LHCN-M2 (cell line): ENCODE measurements at regions not wholly inside any gene's neighbourhood (a gene's known extent, or its start where the extent isn't known, plus 50 kb on each side); places are given as distances from the start of the nearest gene placed in this dataset.

Experiments
- DNase-seq: peaks from one replicate; pipeline ENCODE4 v3.0.0-alpha.2; 2012; ENCODE audit warnings: low read depth

DNA sequence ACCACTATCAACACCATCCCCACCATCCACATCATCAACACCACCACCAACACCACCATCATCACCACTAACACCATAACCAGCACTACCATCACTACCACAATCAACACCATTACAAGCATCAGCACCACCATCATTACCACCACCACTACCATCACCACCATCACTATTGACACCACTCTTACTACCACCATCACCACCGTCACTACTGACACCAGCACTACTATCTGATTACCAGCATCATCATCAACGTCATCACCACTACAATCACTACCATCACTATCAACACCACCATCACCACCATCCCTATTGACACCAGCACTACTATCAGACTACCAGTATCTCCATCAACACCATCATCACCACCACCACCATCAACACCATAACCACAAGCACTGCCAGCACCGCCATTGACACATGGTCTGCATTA is 106.1 kb upstream of the RUNX3 start:
- no peak for DNase-seq

DNA sequence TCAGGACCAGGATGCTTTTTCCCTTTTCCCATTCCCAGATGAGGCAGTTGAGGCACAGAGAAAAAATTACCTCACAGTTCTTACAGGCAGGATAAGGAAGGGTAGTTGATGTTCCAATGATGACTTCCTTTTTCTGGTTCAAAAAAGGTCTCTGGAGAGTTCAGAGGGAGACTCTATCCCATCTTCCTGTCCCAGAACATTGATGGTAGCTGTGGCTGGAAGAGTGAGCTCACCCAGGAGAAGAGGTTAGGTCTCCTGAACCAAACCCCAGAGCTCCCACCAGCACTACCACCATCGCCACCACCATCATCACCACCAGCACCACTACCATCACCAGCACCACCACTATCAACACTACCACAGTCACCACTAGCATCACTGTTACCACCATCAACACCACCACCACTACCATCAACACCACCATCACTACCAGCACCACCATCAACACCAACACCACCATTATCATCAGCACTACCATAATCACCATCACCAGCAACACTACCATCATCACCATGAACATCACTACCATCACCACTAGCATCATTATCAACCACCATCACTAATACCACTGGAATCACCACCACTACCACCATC is 105.5 kb upstream of the RUNX3 start:
- no peak for DNase-seq

DNA sequence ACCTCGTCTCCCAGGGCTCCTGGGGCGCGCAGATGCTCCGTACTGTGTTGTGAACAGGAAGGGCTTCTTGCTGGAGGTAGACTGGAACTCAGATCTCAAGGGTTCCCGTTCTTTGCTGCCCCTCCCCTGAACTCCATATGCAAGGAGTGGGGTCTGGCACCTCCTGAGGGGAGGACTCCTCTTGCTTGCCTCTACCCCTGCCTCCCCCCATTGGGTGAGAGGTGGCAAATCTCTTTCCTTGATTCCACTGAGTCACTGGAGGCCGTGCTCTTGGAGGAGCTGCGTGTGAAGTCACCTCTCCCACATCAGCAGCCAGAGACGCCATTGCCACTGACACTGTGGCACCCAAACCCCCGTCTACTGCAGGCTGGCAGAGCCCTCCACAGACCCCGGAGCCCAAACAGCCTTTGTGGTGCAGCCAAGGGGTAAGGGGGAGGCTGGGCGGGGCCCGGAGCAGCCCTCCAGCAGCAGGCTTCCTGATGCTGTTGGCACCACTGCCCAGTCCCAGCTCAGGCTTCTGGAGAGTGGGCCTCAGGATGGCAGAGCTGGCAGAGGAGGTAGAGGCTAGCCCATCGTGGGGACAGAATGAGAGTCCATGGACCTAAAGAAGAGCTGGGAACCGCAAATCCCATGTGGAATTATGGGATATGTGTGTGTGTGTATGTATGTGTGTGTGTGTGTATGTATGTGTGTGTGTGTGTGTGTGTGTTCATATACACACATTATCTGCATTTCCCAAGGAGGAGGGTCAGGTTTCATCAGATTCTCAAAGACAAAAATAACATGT is 104.9 kb upstream of the RUNX3 start:
- no peak for DNase-seq

DNA sequence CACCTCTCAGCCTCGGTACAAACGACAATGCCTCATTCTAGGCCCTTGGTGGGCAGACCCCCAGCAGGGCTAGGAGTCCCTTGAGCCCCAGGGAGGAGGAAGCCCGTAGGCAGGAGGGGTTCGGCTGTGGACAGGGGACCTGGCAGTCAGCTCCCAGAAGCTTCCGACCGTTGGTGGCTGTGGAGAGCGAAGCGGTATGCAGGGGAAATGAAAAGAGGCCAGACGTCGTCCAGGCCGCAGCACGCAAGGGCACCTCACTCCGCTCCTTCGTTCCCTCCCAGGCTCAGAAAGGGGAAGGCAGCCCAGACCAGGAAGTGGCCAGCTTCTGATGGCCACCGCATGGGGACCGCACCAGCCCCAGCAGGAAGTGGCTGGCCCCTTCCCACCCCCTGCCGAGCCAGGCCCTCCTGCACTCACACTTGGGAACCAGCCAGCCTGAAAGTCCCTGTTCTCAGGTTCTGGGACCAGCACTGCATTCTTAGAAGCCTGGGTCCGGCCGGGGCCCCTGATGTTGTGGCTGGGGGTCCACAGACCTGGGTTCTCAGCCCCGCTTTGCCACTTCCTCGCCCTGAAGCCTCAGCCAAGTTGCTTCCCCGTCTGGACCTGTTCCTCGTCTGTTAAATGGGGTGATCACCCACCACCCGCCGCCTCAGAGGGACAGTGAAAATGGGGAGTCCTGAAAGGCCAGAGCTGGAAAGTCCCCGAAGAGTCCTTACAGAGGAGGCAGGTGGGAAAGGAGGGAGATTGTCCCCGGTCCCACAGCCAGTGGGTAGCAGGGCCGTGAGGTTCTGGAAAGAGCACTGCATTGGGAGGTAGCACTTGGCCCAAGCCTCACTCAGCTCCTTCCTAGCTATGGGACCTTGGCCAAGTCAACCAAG is 104.0 kb upstream of the RUNX3 start:
- DNase-seq: no peak

DNA sequence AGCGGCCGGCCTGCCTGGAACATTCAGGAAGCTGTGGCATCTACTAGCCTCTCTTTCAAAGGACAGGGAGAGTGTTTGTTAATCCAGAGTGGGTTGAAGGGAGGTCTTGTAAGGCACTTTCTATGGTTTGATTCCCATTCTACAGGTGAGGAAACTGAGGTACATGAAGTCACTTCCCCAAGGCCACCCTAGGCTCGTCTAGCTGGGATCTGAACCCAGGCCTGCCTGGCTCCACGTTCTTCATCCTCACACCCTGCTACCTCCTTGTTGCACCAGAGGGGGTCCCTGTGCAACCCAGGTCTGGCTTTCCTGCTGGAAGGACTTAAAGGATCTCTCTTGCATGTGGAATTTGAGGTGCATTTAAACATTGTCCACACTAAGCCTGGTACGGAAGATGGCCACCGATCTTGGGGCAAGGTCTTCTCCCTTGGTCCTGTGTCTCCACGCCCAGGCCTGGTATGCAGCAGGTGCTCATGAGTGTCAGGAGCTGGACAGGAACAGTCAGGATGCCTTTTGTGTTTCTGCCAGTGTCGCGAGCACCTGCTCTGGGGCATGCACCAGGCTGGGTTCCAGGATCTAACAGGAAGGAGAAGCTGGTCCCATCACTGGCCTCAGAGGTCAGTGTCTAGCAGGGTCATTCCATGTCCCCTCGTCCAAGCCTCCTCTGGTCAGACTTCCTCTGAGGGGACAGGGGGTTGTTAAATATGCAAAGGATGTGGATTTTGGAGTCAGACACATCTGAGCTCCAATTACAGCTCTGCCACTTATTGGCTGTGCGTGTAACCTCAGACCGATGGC is 103.2 kb upstream of the RUNX3 start:
- DNase-seq: no peak

DNA sequence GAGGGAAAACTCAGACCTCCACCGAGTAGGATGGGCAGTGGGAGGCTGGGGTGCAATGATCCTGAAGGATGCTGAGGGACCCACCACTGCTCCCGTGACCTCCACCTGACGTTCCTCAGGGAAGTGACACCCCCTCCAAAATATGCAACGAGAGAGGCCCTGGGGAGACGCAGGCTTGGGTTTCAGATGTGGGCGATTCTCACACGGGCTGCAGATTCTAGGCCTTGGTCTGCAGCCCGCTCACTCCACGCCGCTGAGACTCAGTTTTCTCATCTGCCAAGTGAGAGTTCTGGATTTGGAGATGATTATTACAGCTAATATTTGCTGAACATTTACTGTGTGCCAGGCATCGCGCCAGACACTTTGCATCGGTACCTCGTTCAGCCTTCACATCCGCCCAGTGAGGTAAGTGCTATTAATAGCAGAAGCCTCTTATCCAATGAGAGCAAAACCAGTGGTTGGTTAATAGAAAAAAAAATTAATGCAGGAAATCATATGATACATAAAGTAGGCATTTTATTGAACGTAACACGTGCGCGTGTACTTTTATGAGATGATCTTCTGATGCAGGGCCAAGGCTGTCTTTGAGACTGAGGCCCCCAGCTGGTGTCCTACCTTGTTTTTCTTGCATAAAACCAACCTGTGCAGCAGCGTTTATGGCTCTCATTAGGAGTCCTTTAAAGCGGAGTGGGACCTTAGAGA is 102.0 kb upstream of the RUNX3 start:
- DNase-seq: no peak

DNA sequence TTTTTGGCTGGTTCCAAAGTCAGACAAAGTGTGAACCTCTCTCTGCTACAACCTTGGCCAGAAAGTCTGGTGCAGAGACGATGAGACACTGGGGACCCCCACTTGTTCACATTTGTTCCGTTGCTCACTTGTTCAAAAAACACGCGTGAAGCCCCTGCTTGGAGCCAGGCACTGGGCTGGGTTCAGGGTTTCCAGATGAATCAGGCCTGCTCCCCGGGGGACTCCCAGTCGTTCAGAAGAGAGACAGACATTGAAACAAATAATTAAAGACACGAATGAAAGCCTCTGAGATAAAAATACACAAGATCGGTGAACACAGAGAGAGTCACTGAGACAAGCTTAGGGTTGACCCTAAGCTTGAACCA is 101.5 kb upstream of the RUNX3 start:
- no peak for DNase-seq

DNA sequence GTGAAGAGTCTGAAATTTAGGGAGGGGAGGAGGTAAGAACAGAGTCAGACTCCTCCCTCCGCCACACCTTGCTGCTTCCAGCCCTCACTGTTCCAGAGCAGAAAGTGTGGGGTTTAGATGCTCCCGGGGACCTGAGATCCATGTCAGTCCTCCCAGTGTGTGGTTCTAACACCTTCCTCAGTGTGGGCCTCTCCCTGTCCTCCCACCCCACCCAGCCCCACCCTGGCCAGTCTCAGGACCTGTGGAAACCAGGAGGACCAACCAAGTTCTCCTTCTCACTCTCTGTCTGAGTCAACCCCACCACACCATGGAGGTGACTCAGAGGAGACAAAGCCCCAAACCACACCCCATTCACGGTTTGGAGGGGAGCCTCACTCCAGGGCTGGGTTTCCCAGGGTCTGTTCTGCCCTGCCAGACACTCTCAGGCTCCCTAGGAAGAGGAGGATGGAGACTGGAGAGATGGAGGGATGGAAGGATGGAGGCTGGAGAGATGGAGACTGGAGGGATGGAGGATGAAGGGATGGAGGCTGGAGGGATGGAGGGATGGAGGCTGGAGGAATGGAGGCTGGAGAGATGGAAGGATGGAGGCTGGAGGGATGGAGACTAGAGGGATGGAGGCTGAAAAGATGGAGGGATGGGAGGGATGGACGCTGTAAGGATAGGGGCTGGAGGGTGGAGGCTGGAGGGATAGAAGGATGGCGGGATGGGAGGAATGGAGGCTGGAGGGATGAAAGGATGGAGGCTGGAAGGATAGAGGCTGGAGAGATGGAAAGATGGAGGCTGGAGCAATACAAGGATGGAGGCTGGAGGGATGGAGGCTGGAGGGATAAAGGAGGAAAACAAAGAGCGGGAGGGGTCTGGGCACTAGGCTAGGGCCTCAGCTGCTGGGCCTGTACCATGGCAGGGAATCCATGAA is 100.9 kb upstream of the RUNX3 start:
- no peak for DNase-seq

DNA sequence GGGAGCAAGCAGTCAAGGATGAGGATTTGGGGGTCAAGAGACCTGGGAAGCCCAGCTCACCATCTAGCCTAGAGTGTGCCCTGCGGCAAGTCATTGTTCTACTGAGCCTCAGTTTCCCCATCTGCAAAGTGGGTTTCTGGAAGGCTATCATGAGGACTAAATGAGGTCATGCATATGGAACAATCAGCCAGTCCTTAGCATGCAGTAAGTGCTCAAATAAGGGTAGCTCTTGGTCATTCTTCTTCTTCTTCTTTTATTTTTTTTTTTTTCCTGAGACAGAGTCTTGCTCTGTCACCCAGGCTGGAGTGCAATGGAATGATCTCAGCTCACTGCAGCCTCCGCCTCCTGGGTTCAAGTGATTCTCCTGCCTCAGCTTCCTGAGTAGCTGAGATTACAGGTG is 99.9 kb upstream of the RUNX3 start:
- DNase-seq: no peak

DNA sequence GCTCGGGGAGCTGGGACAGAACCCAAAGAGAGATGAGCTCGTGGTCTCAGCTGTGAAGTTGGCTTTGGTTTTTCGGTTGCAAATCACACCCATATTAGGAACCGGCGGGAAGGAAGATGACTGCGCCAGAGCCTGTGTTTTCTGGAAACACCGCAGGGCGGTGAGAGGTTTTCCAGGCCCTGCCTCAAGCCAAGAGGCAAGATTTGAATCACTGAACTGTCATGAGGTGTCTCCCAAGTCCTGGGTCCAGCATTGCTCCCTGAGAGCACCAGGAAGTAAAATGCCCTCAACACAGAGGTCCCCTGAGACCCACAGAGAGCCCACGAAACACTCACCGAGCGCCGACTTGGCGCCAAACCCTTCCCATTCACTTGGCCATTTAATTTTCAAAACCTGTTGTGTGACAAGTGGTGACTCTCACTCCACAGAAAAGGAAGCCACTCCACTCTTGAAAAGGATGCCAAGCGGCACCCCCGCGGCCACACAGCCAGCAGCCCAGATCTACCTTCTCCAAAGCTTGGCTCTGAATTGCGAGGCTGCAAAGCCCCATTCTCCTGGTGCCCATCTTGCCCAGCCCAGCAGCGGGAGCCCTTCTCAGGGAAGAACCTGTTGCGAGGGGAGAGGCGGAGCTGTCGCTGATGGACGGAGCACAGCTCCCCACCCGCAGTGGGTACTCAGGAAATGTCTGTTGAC is 99.0 kb upstream of the RUNX3 start:
- DNase-seq: no peak

DNA sequence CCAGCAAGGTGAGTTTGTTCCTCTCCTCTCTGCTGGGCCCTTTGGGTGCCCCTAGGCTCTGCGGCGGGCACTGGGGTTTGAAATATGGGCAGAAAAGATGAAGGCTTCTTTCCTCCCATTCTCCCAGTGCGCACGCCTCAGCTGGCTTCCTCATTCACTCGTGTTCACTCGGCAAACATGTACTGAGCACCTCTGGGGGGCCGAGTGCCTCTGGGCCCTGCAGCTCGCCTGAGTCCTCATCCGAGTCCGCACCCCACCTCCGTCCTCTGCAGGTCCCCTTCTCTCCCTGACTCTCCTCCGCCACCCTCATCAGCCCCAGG is 98.5 kb upstream of the RUNX3 start:
- no peak for DNase-seq

DNA sequence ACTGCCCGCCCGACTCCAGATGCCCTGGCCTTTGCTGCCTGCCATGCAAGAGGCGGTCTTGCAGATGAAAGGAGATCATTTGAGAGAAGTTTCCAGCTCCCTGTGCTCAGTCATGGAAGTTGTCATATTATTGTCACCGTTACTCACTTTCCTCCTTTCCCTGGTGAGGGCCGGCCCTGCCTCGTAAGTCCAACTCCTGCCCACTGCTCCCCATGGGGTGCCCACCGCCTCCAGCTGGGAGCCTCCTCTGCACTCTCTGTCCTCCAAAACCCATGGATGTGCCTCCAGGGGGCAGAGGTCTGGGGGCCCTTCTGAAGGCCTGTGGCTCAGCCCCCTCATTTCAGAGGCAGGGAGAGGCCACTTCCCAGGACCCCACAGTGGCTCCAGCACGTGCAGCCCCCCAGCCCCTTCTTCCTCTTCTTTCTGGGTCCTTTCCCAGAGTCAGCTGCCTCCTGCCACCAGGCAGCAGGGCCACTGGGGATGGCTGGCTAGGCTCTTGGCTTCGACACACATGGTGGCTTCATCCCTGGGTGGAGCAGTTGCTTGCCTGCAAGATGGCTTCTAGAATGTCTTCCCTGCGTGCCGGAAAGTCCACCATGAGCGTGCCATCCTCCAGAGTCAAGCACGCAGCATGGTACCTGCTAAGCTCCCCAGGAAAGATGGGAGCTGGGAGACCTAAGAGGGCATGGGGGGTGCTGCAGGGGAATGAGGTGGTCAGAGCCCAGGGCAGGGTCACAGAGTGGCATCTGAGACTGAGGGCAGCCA is 97.9 kb upstream of the RUNX3 start:
- DNase-seq: no peak

DNA sequence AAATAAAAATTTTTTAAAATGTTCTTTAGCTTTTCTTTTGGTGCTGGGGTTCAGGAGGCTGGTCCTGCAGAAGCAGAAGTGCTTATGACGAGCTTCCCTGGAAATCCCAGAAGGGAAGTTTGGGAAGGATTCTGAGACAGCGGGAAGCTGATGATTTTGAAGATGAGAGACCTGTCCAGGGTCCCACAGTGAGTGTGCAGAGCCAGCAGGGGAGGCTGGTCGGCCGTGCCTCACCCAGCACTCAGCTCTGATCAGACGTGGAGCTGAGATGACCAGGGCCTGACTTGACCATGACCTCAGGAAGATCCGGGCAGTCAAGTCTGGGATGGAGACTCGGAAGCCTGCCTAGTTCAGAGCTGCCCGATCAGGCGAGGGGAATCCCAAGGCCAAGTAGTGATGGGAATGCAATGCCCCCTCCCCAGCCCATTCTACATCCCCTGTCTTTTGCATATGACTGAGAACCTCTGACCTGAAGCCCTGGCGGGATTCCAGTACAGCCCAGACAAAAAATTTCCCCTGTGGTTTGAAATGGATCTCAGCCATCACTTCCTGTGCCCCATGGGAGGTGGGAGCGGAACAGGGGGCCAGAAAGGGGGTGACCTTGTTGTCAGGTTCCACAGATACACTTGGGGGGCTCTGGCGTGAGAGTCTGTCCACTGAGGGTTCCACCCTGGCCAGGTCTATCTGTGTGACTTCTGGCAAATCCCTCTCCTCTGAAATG is 96.8 kb upstream of the RUNX3 start:
- no peak for DNase-seq

DNA sequence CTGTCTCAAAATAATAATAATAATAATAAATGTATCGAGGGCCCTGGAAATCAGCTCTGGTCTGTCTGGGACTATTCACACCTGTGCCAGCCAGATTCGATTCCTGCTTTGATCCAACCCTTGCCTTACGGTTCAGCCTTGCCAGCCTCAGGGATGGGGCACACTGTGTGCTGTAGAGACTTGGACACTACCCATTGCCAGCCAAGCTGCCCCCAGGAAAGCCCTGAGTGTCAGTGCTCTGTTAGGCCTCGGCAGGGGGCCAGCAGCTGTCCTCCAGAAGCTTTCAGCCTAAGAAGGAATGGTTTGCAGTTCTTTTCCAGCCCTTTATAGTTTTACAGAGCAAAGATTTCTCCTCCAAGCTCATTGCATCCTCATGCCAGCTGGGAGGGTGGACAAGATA is 96.2 kb upstream of the RUNX3 start:
- DNase-seq: no peak

DNA sequence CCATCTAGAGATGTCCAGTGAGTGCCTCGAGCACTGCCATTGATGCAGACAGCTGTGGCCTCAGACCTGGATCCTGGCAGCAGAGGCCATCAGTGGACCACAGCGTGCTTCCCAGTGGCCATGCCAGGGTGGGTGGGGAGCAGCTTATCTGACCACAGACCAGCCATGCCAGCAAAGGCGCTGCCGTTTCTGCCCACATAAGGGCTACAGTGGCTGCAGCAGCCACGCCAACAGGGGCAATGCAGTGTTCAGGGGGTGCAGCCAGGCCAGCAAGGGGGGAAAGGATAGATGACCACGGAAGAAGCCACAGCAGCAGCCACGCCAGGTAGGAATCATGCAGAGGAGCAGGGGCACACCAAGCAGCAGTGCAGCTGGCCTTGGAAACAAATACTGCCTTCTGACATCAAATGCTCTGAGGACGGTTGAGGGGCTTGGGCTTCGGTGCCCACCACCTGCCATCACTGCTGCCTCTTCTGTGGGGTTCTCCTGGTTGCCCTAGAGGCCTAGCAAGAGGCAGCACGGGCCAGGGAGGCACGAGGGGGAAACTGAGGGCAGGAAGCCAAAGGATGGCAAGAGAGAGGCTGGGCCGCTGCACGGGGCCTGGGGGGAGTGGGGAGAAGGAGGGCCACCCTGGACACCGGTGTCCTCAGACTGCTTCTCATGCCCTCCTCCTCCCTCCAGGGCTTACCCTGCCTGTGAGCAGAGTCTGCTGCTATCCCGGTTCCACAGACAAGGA is 94.7 kb upstream of the RUNX3 start:
- DNase-seq: no peak

DNA sequence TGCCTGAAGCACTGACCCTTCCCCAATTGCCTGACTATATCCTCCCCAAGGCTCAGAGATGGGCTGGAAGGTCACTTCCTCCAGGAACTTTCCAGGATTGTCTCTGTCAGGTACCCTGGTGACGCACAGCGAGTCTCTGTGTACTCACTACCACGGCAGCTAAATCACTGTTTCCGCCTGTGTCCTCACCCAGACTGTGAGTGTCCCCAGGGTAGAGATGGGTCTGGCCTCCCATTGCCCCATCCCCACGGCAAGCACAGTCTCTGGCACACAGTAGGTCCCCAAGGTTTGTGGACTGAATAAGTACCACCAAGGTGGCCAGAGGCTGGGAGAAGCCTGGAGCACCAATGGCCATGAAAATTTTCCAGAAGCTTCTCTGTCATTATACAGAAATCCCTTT is 93.8 kb upstream of the RUNX3 start:
- no peak for DNase-seq

DNA sequence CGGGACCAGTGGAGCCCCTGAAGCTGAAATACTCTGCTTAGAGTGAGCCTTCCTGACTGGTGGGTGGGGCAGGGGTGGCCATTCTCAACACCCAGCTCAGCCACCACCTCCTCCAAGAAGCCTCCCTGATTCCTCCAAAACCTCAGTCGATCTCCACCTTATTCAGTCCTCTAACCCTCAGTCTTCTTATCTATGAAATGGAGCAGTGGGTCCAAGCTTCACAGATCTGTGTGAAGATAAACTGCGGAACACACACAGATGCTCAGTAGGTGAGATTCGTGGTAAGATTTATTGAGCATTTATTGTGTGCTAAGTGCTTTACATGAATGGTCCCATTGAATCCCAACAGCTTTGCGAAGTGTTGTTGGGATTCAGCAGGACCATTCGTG is 93.1 kb upstream of the RUNX3 start:
- no peak for DNase-seq
